A549 (cell line): ENCODE measurements at regions not wholly inside any gene's neighbourhood (a gene's known extent, or its start where the extent isn't known, plus 50 kb on each side); places are given as distances from the start of the nearest gene placed in this dataset.

Experiments used
- CEBPB ChIP-seq, 2 experiments: fragments of >200 bp in 1 of 2; sonication (Bioruptor Twin) in 1 of 2; formaldehyde crosslinking in 1 of 2; IDR thresholded peaks; 2 replicates each; pipeline ENCODE4 v1.6.1; 2012 to 2016
- CTCF ChIP-seq: fragments of >200 bp; sonication (Bioruptor Twin); formaldehyde crosslinking; IDR thresholded peaks from 3 replicates; pipeline ENCODE4 v1.5.1; 2016
- ESRRA ChIP-seq: fragments of 150-350 bp; IDR thresholded peaks from 2 replicates; pipeline ENCODE4 v1.6.1; 2014; ENCODE audit warnings: mild to moderate bottlenecking, low read length, borderline replicate concordance
- FOSL2 ChIP-seq, 2 experiments: fragments of 450-650 bp in 1 of 2; fragments of >200 bp in 1 of 2; sonication (Bioruptor Twin) in 1 of 2; formaldehyde crosslinking; IDR thresholded peaks; 2 replicates each; pipeline versions ENCODE4 v1.5.0 to v1.6.1; 2016 to 2020; ENCODE audit warnings: mild to moderate bottlenecking in 1 of 2, moderate library complexity in 1 of 2
- HOXA7 ChIP-seq: fragments of 250-450 bp; sonication (Bioruptor Pico); IDR thresholded peaks from 2 replicates; pipeline ENCODE4 v1.5.0; 2020; ENCODE audit warnings: mild to moderate bottlenecking, moderate library complexity
- KDM1A ChIP-seq: fragments of 200-600 bp; sonication (generic); IDR thresholded peaks from 2 replicates; pipeline ENCODE4 v1.6.1; 2016; ENCODE audit warnings: low read depth, mild to moderate bottlenecking
- MAFK ChIP-seq: fragments of 450-650 bp; IDR thresholded peaks from 2 replicates; pipeline ENCODE4 v1.6.1; 2014; ENCODE audit not compliant: partially characterized antibody
- MYC ChIP-seq: IDR thresholded peaks from 2 replicates; pipeline ENCODE4 v1.6.1; 2012; ENCODE audit warnings: mild to moderate bottlenecking, inconsistent platforms, low read length, improper control_type of control experiment, borderline replicate concordance
- POLR2A ChIP-seq: IDR thresholded peaks from 2 replicates; pipeline ENCODE4 v1.6.1; 2012; ENCODE audit warnings: mild to moderate bottlenecking, low read length
- REST ChIP-seq: fragments of 200-600 bp; sonication (generic); IDR thresholded peaks from 2 replicates; pipeline ENCODE4 v1.6.1; 2016; ENCODE audit warnings: antibody characterized with exemption, mild to moderate bottlenecking, moderate library complexity
- ZSCAN20 ChIP-seq: fragments of 250-450 bp; sonication (Bioruptor Pico); IDR thresholded peaks from 2 replicates; pipeline ENCODE4 v1.8.0; 2022; ENCODE audit warnings: mild to moderate bottlenecking, moderate library complexity

- TF ChIP-seq CEBPB (IDR thresholded peaks at IDR 0.05) = no peak
- no peak for TF ChIP-seq CTCF
- no peak for TF ChIP-seq FOSL2 (IDR thresholded peaks at IDR 0.05)
- TF ChIP-seq FOSL2 (CRISPR knock-in tag; IDR thresholded peaks at IDR 0.05) = no peak
- no peak for TF ChIP-seq KDM1A
- no peak for TF ChIP-seq ESRRA
- TF ChIP-seq POLR2A = no peak
- no peak for TF ChIP-seq MYC
- TF ChIP-seq HOXA7 = no peak
- no peak for TF ChIP-seq MAFK
- no peak for TF ChIP-seq REST
- TF ChIP-seq ZSCAN20 = no peak
These were observed 278.0 kb upstream of the GNPDA2 start for GRCh38 chr4:45004326-45004725.
